ENCODE measurements at regions not wholly inside any gene's neighbourhood (a gene's known extent, or its start where the extent isn't known, plus 50 kb on each side); places are given as distances from the start of the nearest gene placed in this dataset.
"Not testable (repeated sequence)": the region's sequence is repeated elsewhere in the genome, so short reads cannot be mapped to it uniquely, and the experiment has no call there.

DNA sequence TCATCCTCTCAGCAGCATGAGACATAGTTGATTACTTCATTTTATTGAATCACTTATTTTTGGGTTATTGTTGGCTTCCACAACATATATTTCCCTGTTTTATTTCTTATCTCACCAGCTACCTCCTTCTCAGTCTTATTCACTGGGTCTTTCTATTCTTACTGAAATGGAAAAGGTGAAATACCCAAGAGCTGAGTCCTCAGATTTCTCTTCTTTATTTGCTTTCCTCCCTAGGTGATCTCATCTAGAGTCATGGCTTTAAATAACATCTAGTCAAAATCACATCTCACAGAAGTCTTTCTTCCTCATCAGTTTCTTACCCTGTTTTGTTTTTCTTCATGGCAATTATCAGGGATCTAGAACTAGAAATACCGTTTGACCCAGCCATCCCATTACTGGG lies 105.0 kb upstream of the RBBP8 start:
- no peak for DNase-seq

DNA sequence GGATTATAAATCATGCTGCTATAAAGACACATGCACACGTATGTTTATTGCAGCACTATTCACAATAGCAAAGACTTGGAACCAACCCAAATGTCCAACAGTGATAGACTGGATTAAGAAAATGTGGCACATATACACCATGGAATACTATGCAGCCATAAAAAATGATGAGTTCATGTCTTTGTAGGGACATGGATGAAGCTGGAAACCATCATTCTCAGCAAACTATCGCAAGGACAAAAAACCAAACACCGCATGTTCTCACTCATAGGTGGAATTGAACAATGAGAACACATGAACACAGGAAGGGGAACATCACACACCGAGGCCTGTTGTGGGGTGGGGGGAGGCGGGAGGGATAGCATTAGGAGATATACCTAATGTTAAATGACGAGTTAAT lies 104.5 kb upstream of the RBBP8 start:
- not testable (repeated sequence) for DNase-seq

DNA sequence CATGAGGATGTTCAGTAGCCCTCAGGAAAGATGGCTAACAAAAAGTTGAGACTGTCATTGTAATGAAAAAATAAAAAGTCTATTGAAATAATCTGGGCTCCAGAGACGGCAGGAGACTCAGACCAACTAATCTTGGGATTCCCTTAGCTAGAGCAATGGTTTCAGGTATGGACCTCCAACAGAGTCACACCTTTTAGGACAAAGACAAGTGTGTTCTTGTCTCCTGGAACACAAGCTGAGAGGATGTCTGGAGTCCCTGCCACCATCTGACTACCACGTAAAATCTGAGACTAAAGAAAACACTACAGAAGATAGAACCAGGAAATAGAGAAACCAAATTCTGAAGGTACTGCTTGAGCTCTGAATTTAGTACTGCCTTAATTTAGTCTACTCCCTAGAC lies 103.3 kb upstream of the RBBP8 start:
- DNase-seq: no peak

DNA sequence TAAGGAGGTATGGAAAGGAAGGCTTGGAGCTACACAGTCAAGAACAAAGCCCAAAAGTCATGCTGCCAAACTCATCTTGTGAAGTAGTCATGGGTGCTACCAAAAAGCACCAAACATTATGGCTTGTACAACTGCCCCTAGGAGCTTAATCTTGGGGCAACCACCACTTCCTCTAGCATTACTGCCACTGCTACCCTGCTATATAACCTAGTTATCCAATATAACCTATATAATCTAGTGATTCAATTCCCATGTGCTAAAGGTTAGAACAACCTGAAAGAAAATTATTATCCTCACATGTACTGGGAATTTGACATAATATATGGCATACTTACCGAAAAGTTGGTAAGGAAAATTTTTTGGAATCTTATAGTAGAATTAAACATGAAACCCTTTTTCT lies 102.6 kb upstream of the RBBP8 start:
- DNase-seq: no peak

DNA sequence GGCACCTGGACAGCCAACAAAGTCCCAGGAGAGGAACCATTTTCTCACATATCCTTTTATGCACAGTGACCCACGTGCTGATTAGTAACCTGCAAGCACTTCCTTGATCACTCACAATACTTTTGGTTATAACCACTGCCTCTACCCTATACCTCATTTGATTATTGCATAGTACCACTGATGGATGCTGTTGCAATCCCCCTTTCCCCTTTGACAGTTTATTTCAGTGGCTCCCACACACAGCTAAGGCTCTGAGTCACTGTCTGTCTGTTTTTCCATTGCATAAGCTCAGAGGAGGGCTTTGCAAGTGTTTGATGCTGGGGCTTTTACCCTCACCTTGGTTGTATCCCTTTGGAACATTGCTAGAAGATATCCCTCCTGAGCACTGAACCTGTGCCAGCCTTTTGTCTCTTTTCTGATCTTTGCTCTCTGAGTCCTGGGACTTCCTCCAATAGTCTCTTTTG lies 101.7 kb upstream of the RBBP8 start:
- DNase-seq: no peak

DNA sequence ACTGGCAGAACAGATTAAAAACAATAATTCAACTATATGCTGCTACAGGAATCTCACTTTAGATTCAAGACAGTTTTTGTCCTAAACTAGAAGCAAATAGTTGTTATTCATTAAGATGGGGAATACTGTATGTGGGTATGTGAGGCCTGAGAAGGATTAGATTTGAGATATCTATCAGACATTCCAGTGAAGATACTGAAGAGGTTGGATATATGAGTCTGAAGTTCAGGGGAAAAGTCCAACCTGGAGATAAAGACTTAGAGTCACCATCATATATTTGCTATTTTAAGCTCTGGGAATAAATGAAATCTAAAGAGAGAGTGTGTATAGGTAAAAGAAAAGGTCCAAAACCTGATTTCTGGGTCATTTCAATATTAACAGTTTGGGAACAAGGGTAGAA lies 96.2 kb upstream of the RBBP8 start:
- DNase-seq: no peak

DNA sequence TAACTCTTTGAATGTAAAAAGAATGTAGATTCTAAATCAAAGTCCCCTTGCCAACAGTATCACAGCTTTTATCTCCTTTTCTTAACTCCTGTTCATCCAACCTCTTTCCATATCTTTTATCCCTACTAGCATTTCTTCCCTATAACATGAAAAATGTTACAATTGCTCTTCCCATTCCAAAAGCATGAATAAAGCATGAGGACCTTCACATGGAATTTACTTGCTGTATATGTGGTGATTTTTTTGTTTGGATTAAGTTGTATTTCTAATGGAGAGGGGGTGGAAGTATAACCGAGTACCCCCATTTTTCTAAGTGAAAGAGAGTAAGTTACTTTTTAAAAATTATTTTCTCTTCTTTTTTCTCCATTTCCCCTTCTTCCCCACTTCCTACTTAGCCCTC lies 94.9 kb upstream of the RBBP8 start:
- no peak for DNase-seq

DNA sequence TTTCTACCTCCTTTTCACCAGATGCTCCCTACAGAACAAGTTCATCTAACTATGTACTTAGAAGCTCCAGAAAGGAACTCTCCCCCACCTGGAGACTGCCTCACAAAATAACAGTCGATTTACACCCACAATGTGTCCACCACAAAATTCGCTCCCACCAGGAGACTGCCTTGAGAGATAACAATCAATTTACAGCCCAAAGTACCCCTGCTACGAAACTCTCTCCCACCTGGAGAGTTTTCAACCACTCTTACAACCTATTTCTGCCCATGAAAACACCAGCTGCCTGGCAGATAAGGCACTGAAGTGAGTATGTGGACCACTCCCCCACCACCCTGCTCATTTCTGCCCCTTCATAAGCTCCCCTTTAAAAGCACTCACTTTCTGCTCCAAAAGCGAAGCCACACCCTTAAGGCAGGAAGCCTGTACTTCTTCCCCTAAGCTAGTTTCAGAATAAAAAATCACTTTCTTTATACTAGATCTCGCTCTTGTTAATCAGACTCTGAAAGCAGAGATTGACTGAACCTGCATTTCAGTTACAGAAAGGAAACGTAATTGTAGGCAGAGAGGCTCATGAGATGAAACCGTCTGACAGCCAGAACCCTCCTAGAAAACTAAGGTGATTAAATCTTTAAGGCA lies 94.4 kb upstream of the RBBP8 start:
- no peak for DNase-seq

DNA sequence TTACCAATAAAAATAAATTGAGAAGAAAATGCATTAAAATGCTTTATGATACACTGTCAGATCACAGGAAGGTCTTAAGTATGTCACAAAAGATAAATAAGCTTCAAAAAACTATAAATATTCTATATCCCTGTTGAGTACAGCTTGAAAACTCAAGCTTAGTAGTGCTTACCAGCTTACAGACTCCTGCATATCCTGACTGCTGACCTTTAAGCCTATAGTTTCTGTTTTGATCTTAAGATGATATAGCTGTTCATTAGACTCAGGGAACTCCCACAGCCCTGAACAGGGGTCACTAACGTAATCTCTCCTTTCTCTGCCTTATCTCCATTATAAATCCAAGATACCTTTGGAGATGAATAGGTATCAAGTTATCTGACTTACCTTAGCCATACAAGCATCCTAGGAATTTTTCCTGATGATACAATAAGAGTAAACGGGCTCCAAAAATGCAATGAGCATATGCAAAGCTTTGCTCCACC lies 93.7 kb upstream of the RBBP8 start:
- no peak for DNase-seq

DNA sequence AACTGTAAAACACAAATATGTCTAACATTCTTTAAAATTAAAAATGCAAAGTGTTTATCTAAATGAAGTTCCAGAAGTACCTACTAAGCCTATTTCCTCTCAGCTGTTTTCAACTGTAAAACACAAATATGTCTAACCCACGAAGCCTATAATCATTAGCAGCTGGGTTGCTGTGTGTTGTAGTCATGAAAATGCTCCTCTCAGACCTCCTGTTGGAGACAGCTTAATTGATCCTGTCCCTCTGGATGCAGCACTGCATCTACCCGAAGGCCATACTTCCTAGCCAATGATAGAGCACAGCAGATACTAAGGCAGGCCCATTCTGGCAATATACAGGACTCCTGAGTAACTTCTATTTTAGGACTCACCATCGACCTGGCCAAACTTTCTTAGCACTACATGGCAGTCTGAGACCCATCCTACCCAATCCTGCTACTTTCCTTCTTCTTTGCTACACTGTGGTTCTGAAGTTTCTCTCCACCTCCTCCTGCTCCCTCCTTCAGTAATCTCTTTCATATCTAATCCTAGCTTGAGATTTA lies 92.5 kb upstream of the RBBP8 start:
- no peak for DNase-seq

DNA sequence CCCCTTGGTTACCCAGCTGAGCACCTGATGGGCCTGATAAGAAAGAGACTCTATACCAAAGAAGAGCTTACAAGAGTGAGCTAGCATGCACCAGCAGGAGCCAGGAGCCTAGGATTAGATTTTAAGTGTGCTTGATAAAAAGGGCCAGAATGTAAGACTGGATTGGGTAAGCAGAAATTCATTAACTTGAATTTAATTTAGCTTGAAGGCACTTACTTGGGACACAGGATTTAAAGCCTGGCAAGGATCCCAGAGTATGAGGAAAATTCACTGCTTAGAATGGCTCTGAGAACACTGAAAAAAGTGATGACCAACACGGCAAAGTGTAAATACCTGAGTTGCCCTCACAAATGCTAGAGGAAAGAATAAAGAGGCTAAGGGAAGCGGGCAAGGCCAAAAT lies 91.3 kb upstream of the RBBP8 start:
- no peak for DNase-seq

DNA sequence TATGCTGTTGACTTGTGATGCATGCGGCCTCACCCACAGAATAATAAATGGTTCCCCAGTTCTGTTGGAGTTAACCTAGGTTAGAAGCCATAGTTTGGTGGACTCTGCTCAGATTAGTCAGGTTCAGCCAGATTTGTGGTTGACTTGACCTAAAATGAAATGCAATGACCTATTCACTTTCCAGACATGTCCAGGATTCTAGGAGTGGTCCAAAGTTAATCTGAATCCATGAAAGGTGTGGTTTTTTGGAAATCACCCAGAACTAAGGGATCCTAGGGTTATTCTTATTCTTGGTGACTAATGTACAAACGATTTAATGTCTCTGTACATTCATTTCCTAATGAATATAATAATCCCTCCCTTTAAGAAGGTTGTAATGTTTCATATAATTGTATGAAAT lies 88.9 kb upstream of the RBBP8 start:
- DNase-seq: no peak

DNA sequence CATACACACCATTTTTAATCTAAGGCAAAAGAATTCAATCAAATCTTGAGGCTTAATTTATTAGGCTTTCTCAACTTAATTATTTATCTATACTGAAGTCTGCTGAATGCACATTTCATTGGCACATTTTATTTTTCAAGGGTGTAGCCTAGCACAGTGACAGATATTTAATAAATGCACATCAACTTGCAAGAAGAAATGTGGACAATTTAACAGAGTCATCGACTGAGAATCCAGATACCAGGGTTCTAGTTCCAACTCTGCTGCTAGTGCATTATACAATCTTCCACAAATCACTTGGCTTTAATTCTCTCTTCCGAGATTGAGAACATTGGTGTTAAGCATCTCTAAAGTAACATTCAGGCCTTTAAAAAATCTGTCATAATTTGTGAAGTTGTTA lies 88.5 kb upstream of the RBBP8 start:
- DNase-seq: no peak

DNA sequence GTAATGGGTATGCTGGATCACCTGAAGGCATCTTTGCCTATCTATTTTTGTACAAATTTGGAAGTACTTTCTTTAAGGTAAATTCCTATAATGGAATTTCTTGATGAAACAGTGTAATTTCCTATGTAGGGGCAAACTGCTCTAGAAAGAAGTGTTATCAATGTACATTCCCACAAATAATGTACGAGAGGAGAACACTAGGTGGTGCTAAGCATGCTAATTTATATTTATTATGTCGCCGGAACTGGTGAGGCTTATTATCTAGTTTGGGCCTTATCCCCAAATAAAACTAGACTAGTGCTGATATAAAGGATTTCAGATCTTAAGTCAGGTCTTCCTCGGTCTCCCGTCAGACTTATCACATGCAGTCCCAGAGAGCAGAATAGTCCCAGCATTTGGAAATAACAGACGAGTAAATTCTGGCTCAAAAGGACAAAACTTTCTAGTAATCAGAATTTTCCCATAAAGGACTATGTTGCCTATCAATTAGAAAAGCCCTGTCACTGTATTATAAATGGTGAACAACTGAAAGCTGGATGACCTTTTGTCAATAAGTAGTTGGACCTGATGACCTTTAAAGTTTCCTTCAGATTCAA lies 86.9 kb upstream of the RBBP8 start:
- DNase-seq: no peak

DNA sequence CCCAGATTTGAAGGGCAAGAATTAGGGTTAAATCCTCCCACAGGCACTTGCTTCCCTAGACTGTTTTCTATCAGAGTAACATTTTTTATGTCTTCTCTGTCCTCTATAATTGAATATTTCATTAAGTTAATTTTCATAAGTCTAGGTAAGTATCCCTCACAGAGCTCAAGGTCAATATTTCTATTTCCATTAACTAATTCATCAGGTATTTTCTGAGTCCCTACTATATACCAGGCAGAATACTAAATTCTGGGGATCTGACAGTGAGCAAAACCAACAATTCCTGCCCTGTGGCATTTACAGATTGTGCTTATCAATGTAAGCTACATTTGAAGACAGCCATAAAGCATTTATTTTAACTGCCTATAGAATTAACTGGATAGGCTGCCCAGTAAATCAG lies 86.4 kb upstream of the RBBP8 start:
- DNase-seq: no peak

DNA sequence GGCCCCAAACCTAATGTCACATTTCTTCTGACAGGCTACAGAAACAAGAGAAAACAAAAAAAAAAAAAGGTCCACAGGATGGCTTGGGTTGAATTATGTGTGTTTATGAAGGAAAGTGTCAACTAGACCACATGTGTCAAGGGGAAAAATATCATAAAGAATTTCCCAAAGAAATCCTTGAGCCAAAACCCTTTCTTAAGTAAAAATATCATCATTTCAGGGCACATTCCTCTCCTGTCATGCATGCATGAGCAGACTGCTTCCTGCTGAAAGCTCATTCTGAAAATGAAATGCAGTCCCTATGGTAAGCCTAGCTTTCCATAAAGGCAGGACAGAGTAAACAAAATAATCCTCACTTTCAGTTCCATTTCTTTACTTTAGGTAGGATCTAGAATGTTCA lies 85.7 kb upstream of the RBBP8 start:
- DNase-seq: no peak

DNA sequence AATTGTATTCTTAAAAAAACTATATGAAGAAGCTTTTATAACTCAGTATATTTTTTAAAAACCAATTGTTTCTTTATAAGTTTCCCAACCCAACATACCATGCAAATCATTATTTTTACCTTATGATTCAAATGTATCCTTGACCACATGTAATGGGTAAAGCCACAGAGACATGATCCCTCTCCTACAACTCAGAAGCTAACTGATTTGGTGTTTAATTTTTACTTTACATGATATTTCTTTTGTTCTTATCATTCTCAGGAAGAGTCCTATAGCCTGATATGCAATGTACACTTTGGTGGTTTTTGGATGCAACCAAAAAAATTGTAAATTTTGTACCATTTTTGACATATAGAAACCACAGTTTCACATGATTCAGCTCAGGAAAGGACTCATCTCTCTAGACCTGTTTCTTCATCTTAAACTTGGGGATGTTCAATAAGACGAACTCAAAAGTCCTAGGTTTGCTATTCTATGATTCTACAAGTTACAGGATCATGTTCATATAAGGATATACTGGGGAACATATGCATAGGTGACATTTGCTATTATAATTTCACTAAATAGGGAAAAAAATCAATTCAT lies 85.2 kb upstream of the RBBP8 start:
- no peak for DNase-seq

DNA sequence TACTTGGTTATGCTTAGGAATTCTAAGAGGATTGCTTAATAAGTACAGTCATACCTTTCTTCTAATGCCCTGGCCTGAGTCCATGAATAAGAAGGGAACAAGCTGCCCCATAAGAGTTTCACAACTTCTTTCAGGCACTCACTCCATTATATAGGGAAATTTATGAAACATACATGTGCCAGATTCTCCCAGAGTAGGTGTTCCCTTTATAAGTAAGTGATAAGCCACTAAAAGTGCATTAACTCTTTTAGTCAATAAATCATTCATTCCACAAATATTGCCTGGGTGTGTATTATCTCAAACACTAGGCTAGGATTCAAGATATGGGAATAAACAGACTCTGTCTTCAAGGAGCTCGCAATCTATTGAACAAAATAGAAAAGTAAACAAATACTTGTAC lies 84.5 kb upstream of the RBBP8 start:
- DNase-seq: no peak

DNA sequence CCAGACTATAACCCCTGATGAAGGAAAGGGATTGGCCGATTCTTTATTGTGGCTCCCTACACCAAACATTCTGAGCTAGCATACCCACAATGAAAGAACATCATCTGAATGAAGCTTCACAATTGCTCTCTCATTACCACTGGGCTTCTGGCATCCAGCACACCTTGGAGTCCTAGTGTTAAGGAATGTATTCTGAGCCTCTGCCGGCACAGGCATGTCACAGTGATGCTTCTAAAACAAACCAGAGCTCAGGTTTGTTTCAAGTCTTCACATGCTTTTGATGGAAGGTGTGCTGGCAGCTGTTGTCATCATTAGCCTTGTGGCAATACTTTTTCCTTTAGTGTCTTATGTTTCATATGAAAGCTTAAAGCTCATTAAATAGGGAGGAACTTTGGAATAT lies 76.3 kb upstream of the RBBP8 start:
- DNase-seq: no peak

DNA sequence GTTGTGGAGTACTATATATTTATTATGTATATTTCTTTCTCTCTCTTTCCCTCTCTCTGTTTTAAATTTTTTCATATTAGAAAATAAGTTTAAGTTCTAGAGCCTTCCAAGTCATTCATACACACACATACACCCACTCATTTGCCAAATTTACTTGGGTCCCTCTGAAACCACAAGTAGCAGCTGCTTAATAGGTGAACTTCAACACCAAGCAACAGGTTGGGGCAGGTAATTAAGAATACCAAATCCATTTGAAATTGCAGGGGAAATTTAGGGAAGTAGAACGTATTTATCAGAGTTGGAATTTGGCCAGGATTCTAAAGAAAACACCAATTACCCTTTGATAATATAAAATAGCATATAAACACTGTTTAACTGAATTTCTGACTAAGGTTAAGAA lies 75.0 kb upstream of the RBBP8 start:
- DNase-seq: no peak

DNA sequence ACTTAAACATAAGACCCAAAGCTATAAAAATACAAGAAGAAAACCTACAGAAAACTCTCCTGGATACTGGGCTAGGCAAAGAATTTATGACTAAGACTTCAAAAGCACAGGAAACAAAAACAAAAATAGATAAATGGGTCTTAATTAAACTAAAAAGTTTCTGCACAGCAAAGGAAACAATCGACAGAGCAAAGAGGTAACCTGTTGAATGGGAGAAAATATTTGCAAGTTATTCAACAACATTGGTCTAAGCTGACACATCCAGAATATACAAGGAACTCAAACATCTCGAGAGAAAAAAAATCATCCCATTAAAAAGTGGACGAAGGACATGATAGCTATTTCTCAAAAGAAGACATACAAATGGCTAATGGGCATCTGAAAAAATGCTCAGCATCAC lies 72.3 kb upstream of the RBBP8 start:
- DNase-seq: no peak

DNA sequence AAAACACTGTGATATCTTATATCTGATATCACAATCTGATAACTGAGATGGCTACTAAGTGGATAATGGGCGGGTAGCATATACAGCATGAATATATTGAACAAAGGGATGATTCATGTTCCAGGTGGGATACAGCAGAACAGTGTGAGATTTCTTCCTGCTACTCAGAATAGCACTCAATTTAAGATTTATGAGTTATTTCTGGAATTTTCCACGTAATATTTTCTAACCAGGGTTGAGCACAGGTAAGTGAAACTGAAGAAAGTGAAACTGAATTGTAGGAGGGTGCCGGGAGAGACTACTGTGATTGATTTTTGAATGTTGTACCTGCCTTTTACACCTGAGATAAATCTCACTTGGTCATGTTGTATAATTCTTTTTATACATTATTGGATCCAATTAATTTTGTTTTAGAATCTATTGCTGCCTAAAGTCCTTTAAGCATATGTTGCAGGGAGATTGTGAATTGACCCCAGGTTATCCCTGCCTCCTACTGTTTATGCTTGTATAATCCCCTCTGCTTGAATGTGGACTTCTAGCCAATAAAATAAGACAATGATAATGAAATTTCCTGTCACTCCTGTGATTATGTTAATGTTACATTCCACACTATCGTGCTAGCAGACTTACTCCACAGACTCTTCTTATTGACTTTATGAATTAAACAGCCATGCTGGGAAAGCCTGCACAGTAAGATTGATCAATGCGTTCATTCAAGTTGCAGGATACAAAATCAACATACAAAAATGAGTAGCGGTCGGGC lies 67.6 kb upstream of the RBBP8 start:
- DNase-seq: no peak

DNA sequence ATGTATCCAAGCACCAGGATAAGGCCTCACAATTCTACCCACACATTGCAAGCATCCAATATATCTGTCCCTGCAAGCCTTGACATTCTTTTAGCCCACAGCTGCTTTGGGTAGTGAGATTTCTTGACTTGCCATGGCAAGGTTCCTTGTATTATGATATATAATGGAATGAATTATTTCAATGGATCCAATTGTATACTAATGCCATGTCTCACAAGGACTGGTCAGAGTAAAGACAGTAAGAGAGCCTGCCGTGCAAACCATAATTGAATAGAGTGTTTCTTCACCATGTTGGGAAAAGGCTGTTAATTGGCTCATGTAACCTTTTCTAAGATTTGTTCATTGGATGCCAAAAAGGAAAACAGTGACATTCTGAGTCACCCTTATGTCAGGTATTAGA lies 64.3 kb upstream of the RBBP8 start:
- DNase-seq: no peak
